DND-41 (cell line): ENCODE measurements at regions not wholly inside any gene's neighbourhood (a gene's known extent, or its start where the extent isn't known, plus 50 kb on each side); places are given as distances from the start of the nearest gene placed in this dataset.

Source experiments
- ATAC-seq: fragments of 200-7000 bp; cut with Tn5 transposase; 3 replicates; pipeline ENCODE4 v1.9.1; 2021; ENCODE audit warnings: low read depth; ENCODE audit not compliant: insufficient read depth
- DNase-seq: peaks from one replicate; pipeline ENCODE4 v3.0.0-alpha.2; 2020
- H2AFZ ChIP-seq: 2 replicates; pipeline ENCODE4 v1.6.0; 2012; ENCODE audit warnings: low read depth, low read length
- H3K27ac ChIP-seq: 2 replicates; pipeline ENCODE4 v1.5.1; 2012; ENCODE audit warnings: low read length, inconsistent platforms
- H3K27me3 ChIP-seq: fragments of 200-600 bp; sonication (generic); 2 replicates; pipeline ENCODE4 v1.6.0; 2012; ENCODE audit warnings: low read length, mild to moderate bottlenecking, inconsistent platforms; ENCODE audit not compliant: insufficient read depth, poor library complexity
- H3K36me3 ChIP-seq: 2 replicates; pipeline ENCODE4 v1.5.1; 2012; ENCODE audit warnings: low read length, inconsistent platforms; ENCODE audit not compliant: insufficient read depth
- H3K4me1 ChIP-seq: 2 replicates; pipeline ENCODE4 v1.5.1; 2012; ENCODE audit warnings: mild to moderate bottlenecking, low read length; ENCODE audit not compliant: insufficient read depth
- H3K4me2 ChIP-seq: 2 replicates; pipeline ENCODE4 v1.6.0; 2012; ENCODE audit warnings: mild to moderate bottlenecking, moderate library complexity, low read length, inconsistent platforms; ENCODE audit not compliant: insufficient read depth
- H3K4me3 ChIP-seq, 2 experiments: fragments of 200-600 bp in 1 of 2; shearing (Covaris generic) in 1 of 2; 2 replicates each; pipeline ENCODE4 v1.5.1; 2012 to 2016; ENCODE audit warnings: inconsistent platforms in 2 of 2, low read length in 2 of 2, mild to moderate bottlenecking in 2 of 2, low read depth in 1 of 2, moderate library complexity in 1 of 2
- H3K79me2 ChIP-seq: 2 replicates; pipeline ENCODE4 v1.6.0; 2012; ENCODE audit warnings: low read length, inconsistent platforms; ENCODE audit not compliant: insufficient read depth
- H3K9ac ChIP-seq: 2 replicates; pipeline ENCODE4 v1.6.0; 2012; ENCODE audit warnings: low read depth, mild to moderate bottlenecking, inconsistent platforms, low read length, moderate library complexity
- H3K9me3 ChIP-seq: 2 replicates; pipeline ENCODE4 v1.5.1; 2012; ENCODE audit warnings: low read length, moderate library complexity, mild to moderate bottlenecking, inconsistent platforms; ENCODE audit not compliant: insufficient read depth, severe bottlenecking
- H4K20me1 ChIP-seq: 2 replicates; pipeline ENCODE4 v1.6.0; 2012; ENCODE audit warnings: low read length; ENCODE audit not compliant: insufficient read depth
- EZH2 ChIP-seq: IDR thresholded peaks from 3 replicates; pipeline ENCODE4 v1.6.1; 2012; ENCODE audit warnings: borderline replicate concordance, low read depth, mild to moderate bottlenecking, moderate library complexity, low read length, inconsistent platforms; ENCODE audit not compliant: severe bottlenecking
- TF ChIP-seq, protein P1 (sequence below): IDR thresholded peaks from 2 replicates; pipeline ENCODE4 v1.5.1; 2012; ENCODE audit warnings: borderline replicate concordance, low read length, moderate library complexity, mild to moderate bottlenecking; ENCODE audit not compliant: poor library complexity, severe bottlenecking; ENCODE audit errors: extremely low read depth

DNA sequence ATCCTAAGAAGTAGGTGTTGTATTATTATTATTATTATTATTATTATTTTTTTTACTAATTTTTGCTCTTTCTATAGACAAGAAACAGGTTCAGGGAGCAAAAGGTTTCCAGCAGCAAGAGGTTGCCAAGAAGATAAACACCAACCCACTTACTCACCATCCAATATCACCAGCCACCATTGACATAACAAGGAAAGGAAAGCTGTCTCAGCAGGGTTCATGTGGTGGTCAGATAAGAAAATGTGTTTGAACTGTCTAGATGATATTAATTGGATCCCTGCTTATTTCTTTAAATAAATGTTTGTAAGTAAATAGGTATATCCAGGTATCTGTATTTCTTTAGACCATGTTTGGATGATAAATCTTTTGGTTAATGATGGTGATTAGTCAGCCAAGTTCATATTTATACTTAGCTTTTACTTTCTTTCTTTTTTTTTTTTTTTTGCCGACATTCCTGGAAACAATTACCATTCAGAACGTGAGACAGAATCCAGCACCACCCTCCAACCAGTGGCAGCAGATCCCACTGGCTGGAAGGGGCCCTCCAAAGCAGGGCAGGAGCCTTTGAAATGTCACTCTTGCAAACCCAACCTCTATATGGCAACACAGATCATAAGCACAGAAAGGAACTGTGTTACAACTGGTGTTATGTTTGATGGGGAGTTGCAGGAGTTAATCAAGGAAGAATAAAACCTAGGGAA lies 139.2 kb upstream of the ECI2 start:
- Histone ChIP-seq H3K9ac (no peak overlapping the region), H4K20me1 (no peaks in the 10 kb centered on the region), H3K4me3 (no peak overlapping the region), H3K79me2 (no peaks in the 10 kb centered on the region), H3K9me3 (no peaks in the 10 kb centered on the region), H2AFZ (no peak overlapping the region), H3K27me3 (no peaks in the 10 kb centered on the region), H3K36me3 (no peaks in the 10 kb centered on the region), H3K4me1 (no peaks in the 10 kb centered on the region), H3K27ac (no peak overlapping the region), H3K4me2 (no peak overlapping the region)
- ATAC-seq (no peak), DNase-seq (no peak)
- TF ChIP-seq EZH2, result no peak
- TF ChIP-seq, protein P1, sequence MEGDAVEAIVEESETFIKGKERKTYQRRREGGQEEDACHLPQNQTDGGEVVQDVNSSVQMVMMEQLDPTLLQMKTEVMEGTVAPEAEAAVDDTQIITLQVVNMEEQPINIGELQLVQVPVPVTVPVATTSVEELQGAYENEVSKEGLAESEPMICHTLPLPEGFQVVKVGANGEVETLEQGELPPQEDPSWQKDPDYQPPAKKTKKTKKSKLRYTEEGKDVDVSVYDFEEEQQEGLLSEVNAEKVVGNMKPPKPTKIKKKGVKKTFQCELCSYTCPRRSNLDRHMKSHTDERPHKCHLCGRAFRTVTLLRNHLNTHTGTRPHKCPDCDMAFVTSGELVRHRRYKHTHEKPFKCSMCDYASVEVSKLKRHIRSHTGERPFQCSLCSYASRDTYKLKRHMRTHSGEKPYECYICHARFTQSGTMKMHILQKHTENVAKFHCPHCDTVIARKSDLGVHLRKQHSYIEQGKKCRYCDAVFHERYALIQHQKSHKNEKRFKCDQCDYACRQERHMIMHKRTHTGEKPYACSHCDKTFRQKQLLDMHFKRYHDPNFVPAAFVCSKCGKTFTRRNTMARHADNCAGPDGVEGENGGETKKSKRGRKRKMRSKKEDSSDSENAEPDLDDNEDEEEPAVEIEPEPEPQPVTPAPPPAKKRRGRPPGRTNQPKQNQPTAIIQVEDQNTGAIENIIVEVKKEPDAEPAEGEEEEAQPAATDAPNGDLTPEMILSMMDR, result no peak

DNA sequence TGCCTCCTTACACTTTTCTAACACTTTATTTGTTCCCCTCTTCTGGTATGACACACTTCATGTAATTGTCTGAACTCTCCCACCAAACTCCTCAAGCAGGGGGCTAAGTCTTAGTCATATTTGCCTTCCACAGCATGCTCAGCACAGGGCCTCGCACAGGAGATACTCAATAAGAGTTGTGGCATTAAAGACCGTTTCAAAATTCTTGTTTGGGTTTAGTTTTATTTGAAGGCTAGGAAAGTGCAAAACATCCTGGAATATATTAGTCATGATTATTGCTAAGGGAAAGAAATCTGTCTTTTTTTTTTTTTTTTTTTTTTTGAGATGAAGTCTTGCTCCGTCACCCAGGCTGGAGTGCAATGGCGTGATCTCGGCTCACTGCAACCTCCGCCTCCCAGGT lies 137.6 kb upstream of the ECI2 start:
- no peak overlapping the region for H3K27ac ChIP-seq
- no peak for TF ChIP-seq EZH2
- TF ChIP-seq, protein P1, result no peak
- no peaks in the 10 kb centered on the region for H3K4me1 ChIP-seq
- H3K27me3 ChIP-seq, result no peaks in the 10 kb centered on the region
- ATAC-seq (no peak), DNase-seq (no peak)
- no peak overlapping the region for H3K4me3 ChIP-seq
- H3K79me2 ChIP-seq, result no peaks in the 10 kb centered on the region
- H3K36me3 ChIP-seq, result no peaks in the 10 kb centered on the region
- H3K9ac ChIP-seq, result no peak overlapping the region
- no peak overlapping the region for H3K4me2 ChIP-seq
- H4K20me1 ChIP-seq, result no peaks in the 10 kb centered on the region
- no peaks in the 10 kb centered on the region for H3K9me3 ChIP-seq
- H2AFZ ChIP-seq, result no peak overlapping the region

DNA sequence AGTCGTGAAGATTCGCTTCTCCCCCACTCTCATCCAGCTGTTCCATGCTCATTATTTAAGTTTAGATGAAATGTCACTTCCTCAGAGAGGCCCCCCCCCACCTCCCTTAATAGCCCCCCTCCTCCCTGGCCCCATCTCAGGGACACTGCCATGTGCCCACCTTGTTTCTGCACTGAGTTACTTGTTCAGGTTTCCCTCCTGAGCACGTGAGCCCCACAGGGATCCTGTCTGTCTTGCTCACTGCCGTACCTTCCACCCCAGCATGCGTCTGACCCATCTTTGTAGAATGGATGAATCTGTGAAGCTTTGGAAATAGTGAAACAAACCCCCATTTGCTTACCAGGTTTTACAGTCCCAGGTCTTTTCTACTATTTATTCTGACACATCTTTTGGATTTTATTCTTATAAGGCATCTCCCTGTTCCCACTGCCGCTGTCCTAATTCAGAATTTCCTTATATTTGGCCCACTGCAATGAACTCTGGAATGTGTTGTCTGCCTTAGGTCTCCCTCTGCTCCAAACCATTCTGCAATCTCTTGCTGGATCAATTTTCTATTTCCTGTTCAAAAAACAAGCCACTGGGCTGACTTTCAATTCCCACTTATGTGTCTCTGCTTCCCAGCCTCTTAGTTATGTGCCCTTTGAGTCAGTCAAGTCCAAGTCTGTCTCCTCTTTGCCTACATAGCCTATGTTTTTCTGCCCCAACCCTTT lies 136.5 kb upstream of the ECI2 start:
- Histone ChIP-seq H3K9me3 (no peaks in the 10 kb centered on the region), H3K4me3 (no peak overlapping the region), H3K27me3 (no peaks in the 10 kb centered on the region), H3K79me2 (no peaks in the 10 kb centered on the region), H3K9ac (no peak overlapping the region), H4K20me1 (no peaks in the 10 kb centered on the region), H2AFZ (no peak overlapping the region), H3K27ac (no peak overlapping the region), H3K36me3 (no peaks in the 10 kb centered on the region), H3K4me1 (no peaks in the 10 kb centered on the region), H3K4me2 (no peak overlapping the region)
- ATAC-seq (no peak), DNase-seq (no peak)
- TF ChIP-seq, protein P1, result no peak
- TF ChIP-seq EZH2, result no peak

DNA sequence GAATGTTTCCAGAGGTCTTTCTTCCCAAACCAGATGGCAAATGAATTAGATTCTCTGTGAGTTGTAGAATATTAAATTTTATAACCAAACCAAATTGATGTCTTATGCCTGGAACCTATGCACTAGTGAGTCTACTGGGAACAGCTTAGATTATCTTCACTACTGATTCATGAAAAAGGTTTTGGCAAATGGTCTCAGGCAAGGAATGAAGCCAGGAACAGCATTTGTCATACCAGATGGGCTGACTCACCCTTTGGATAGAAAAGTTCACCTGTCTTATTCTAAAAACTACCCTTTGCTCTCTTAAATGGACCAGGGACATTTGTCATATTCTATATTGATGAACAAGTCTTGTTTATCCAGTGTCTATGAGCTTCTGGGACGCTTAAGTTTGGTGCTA lies 135.4 kb upstream of the ECI2 start:
- H3K79me2 ChIP-seq, result no peaks in the 10 kb centered on the region
- H3K36me3 ChIP-seq, result no peaks in the 10 kb centered on the region
- TF ChIP-seq, protein P1, result no peak
- no peak for TF ChIP-seq EZH2
- H3K4me2 ChIP-seq, result no peak overlapping the region
- H3K9ac ChIP-seq, result no peak overlapping the region
- no peaks in the 10 kb centered on the region for H3K4me1 ChIP-seq
- H3K4me3 ChIP-seq, result no peak overlapping the region
- H4K20me1 ChIP-seq, result no peaks in the 10 kb centered on the region
- ATAC-seq (no peak), DNase-seq (no peak)
- H2AFZ ChIP-seq, result no peak overlapping the region
- H3K9me3 ChIP-seq, result no peaks in the 10 kb centered on the region
- H3K27ac ChIP-seq, result no peak overlapping the region
- peaks cover 4% of the 10 kb centered on the region for H3K27me3 ChIP-seq
